WTC11 (cell line): ENCODE measurements at regions not wholly inside any gene's neighbourhood (a gene's known extent, or its start where the extent isn't known, plus 50 kb on each side); places are given as distances from the start of the nearest gene placed in this dataset.

Source experiments
- CREM ChIP-seq: sonication (generic); formaldehyde crosslinking; IDR thresholded peaks from 2 replicates; pipeline ENCODE4 v1.8.1; 2022; ENCODE audit warnings: mild to moderate bottlenecking, missing genetic modification reagents, moderate library complexity
- FOXJ3 ChIP-seq: sonication (generic); formaldehyde crosslinking; IDR thresholded peaks from 2 replicates; pipeline ENCODE4 v1.9.0; 2021; ENCODE audit warnings: missing genetic modification reagents, mild to moderate bottlenecking, borderline replicate concordance
- FOXP1 ChIP-seq: sonication (generic); formaldehyde crosslinking; IDR thresholded peaks from 2 replicates; pipeline ENCODE4 v1.8.0; 2022; ENCODE audit warnings: missing genetic modification reagents, mild to moderate bottlenecking, moderate library complexity, borderline replicate concordance
- GABPB1 ChIP-seq: sonication (generic); formaldehyde crosslinking; IDR thresholded peaks from 2 replicates; pipeline ENCODE4 v1.8.1; 2023; ENCODE audit warnings: mild to moderate bottlenecking, missing genetic modification reagents
- NFE2L1 ChIP-seq: sonication (generic); formaldehyde crosslinking; IDR thresholded peaks from 2 replicates; pipeline ENCODE4 v1.8.1; 2023; ENCODE audit warnings: missing genetic modification reagents
- ZNF138 ChIP-seq: sonication (generic); formaldehyde crosslinking; conservative IDR thresholded peaks from 2 replicates; pipeline ENCODE4 v1.8.1; 2022; ENCODE audit warnings: mild to moderate bottlenecking, moderate library complexity, missing genetic modification reagents
- ZNF512 ChIP-seq: sonication (generic); formaldehyde crosslinking; IDR thresholded peaks from 2 replicates; pipeline ENCODE4 v1.8.1; 2022; ENCODE audit warnings: missing genetic modification reagents, borderline replicate concordance
- TF ChIP-seq, protein P1 (sequence below): sonication (generic); formaldehyde crosslinking; conservative IDR thresholded peaks from 2 replicates; pipeline ENCODE4 v1.8.1; 2022; ENCODE audit warnings: mild to moderate bottlenecking, missing genetic modification reagents
- TF ChIP-seq, protein P2 (sequence below): fragments of 200-600 bp; IDR thresholded peaks from 2 replicates; pipeline ENCODE4 v1.8.0; 2022; ENCODE audit warnings: antibody characterized with exemption
- TF ChIP-seq, protein P3 (sequence below): sonication (generic); formaldehyde crosslinking; IDR thresholded peaks from 2 replicates; pipeline ENCODE4 v1.8.1; 2022; ENCODE audit warnings: mild to moderate bottlenecking, missing genetic modification reagents, moderate library complexity, borderline replicate concordance
- TF ChIP-seq, protein P4 (sequence below): fragments of 250-450 bp; sonication (Bioruptor Pico); conservative IDR thresholded peaks from 2 replicates; pipeline ENCODE4 v1.9.0; 2021; ENCODE audit warnings: mild to moderate bottlenecking
- TF ChIP-seq, protein P5 (sequence below): sonication (generic); formaldehyde crosslinking; IDR thresholded peaks from 2 replicates; pipeline ENCODE4 v1.8.1; 2022; ENCODE audit warnings: low read depth, missing genetic modification reagents, borderline replicate concordance

GRCh38 chr18:25465152-25465732 is 113.3 kb upstream of the ZNF521 start:
- TF ChIP-seq FOXP1 (no peak), ZNF512 (CRISPR knock-in tag) (no peak), FOXJ3 (no peak), NFE2L1 (CRISPR knock-in tag) (no peak), ZNF138 (CRISPR knock-in tag) (no peak), CREM (no peak), GABPB1 (CRISPR knock-in tag) (no peak)
- TF ChIP-seq, protein P1, sequence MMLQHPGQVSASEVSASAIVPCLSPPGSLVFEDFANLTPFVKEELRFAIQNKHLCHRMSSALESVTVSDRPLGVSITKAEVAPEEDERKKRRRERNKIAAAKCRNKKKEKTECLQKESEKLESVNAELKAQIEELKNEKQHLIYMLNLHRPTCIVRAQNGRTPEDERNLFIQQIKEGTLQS = no peak
- TF ChIP-seq, protein P2, sequence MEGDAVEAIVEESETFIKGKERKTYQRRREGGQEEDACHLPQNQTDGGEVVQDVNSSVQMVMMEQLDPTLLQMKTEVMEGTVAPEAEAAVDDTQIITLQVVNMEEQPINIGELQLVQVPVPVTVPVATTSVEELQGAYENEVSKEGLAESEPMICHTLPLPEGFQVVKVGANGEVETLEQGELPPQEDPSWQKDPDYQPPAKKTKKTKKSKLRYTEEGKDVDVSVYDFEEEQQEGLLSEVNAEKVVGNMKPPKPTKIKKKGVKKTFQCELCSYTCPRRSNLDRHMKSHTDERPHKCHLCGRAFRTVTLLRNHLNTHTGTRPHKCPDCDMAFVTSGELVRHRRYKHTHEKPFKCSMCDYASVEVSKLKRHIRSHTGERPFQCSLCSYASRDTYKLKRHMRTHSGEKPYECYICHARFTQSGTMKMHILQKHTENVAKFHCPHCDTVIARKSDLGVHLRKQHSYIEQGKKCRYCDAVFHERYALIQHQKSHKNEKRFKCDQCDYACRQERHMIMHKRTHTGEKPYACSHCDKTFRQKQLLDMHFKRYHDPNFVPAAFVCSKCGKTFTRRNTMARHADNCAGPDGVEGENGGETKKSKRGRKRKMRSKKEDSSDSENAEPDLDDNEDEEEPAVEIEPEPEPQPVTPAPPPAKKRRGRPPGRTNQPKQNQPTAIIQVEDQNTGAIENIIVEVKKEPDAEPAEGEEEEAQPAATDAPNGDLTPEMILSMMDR = no peak
- TF ChIP-seq, protein P3, sequence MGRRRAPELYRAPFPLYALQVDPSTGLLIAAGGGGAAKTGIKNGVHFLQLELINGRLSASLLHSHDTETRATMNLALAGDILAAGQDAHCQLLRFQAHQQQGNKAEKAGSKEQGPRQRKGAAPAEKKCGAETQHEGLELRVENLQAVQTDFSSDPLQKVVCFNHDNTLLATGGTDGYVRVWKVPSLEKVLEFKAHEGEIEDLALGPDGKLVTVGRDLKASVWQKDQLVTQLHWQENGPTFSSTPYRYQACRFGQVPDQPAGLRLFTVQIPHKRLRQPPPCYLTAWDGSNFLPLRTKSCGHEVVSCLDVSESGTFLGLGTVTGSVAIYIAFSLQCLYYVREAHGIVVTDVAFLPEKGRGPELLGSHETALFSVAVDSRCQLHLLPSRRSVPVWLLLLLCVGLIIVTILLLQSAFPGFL (CRISPR knock-in tag) = no peak
- TF ChIP-seq, protein P4, sequence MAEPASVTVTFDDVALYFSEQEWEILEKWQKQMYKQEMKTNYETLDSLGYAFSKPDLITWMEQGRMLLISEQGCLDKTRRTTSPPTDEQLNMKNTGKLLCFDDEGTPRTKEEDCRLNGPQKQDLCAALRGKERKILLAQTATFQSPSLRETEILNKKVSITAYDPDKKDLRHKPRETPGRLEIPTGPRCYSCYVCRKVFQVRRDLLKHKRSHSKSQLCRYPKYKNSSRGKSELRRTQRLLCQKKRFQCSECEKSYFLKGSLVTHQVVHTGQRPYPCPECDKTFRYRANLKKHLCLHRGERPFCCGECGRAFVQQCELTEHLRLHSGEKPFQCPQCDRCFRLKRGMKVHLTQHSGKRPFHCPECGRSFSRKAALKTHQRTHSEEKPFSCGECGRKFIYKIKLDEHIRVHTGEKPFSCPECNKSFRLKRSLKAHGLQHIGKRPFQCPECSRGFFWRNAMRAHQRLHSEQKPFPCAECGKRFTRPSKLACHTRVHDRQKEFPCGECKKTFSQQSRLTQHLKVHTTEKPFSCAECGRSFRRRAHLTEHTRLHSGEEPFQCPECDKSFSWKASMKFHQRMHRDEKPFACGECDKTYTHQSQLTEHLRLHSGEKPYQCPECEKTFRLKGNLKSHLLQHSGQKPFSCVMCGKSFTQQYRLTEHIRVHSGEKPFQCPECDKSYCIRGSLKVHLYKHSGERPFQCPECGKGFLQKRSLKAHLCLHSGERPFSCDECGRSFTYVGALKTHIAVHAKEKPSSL (CRISPR knock-in tag) = no peak
- TF ChIP-seq, protein P5, sequence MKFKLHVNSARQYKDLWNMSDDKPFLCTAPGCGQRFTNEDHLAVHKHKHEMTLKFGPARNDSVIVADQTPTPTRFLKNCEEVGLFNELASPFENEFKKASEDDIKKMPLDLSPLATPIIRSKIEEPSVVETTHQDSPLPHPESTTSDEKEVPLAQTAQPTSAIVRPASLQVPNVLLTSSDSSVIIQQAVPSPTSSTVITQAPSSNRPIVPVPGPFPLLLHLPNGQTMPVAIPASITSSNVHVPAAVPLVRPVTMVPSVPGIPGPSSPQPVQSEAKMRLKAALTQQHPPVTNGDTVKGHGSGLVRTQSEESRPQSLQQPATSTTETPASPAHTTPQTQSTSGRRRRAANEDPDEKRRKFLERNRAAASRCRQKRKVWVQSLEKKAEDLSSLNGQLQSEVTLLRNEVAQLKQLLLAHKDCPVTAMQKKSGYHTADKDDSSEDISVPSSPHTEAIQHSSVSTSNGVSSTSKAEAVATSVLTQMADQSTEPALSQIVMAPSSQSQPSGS = no peak
